GM19240 (cell line): ENCODE measurements at regions not wholly inside any gene's neighbourhood (a gene's known extent, or its start where the extent isn't known, plus 50 kb on each side); places are given as distances from the start of the nearest gene placed in this dataset.

ENCODE experiments used
- DNase-seq: peaks from one replicate; pipeline ENCODE4 v3.0.0; 2011; ENCODE audit warnings: low spot score; ENCODE audit not compliant: insufficient read length

DNA sequence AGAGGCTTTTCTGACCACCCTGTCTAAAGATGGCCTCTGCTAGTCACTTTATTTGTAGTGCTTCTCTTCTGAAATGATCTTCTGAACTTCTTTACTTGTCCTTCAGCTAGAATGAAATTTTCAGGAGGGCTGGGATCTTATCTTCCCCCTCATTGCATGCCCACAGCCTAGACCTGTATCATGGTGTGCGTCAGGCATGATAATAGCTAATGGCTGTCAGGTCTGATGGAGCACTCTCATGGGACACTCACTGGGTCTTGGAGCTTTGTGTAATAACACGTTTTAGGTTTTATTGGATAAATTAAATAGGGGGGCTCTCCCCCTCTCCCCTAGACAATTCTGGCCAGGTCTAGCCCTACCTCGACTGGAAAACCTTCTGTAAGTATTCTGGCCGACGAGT is 97.1 kb upstream of the NRXN3 start:
- DNase-seq: no peak

DNA sequence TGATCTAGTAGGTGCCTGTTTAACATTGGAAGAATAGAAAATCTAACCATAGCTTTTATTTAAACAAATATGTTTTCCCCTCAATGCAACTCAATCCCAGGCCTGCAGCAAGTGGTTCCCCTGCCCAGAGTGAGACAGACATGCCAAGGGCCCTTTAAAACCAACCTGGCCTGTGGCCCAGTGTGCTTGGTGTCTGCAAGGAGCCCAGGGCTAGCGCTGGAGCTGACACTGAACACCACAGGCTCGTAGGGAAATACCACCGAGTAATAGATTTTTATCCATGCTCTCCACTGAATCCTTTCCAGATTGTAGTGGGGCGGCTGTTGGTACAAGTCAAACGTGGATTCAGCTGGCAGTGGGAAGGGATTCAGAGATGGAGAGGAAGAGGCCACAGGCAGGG is 95.6 kb upstream of the NRXN3 start:
- no peak for DNase-seq

GRCh38 chr14:78075033-78075432 is 95.1 kb upstream of the NRXN3 start:
- no peak for DNase-seq

DNA sequence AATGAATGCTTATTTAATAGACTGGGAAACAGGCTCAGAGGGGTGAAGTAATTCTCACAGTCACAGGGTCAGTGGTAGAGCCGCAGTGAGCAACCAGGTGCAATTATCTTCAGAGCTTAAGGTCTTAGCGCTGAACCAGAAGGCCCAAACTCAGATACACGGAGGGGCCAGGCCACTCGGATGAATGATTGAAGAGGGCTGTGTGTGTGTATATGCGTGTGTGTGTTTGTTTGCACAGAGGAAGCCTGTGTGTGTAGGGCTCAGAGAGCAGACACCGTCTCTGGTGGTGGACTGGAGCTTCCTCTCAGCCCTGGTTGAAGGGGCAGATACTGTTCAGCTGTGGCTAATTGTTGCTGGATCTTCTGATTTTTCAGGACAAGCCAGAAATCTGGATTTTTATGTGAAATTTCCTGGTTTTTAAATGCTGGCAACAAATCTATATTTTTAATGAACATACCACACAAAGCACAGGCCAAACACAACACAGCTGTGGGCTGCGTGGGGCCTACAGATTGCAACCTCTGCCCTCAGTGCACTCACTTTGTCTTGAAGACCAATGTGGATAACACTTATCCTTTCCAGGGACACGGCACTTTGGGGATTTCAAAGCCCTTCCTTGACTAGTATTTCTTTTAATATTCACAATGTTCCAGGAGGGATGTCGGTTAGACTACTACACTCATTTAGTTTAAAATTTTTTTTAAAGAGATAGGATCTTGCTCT is 94.5 kb upstream of the NRXN3 start:
- no peak for DNase-seq

GRCh38 chr14:78081245-78081644 is 88.9 kb upstream of the NRXN3 start:
- DNase-seq: no peak

DNA sequence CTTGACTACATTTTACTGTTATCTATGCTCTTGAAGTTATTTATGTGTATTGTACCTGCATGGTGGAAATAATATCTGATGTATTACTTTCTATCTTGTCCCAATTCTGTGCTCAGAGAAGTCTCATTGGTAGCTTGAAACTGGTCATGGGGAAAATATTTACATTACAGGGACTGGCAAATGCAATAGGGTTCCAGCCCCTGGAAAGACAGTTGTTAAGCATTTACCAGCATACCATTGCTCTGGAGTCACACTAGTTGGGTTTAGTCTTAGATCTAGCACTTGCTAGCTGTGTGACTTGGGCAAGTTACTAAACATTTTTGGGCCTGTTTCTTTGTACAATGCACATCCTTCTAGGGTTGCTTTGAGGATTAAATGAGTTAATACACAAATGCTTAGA is 86.3 kb upstream of the NRXN3 start:
- DNase-seq: no peak

GRCh38 chr14:78086342-78086741 is 83.8 kb upstream of the NRXN3 start:
- no peak for DNase-seq

GRCh38 chr14:78088916-78089315 is 81.3 kb upstream of the NRXN3 start:
- DNase-seq: no peak

DNA sequence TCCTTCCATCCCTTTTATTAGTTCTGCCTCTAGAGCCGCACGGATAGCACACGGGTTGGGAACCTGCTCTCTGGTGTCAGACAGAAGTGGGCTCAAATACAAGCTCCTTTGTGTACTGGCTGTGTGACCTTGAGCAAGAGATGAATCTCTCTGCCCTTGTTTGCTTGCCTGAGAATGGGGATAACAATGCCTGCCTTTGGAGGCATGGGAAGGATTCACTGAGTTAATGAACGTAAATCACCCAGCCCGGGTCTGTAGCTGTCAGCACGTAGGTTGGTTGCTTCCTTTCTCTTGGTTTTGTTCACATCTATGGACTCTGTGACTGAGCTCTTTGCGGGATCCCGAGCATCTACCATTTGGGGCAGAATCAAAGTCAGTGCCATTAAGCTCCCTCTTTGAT is 79.3 kb upstream of the NRXN3 start:
- no peak for DNase-seq

- no peak for DNase-seq
These were observed 78.8 kb upstream of the NRXN3 start for GRCh38 chr14:78091361-78091760.

DNA sequence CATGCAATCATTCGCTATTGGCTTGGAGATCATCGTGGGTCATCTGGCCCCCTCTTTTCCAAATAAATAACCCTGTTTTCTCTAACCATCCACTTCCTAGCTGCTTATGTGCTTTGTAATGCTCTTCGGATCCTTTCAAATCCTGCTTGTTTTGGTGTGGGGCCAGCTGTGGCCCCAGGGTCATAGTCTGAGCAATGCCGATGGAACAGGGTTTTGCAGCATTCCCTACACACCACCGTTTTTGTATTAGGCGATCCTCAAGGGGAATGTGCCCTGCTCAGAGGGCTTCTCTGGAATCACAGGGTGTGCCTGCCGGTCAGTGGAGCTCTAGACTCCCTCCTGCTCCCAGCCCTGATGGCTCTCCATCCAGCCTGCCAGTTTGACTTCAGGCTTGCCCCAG is 78.1 kb upstream of the NRXN3 start:
- no peak for DNase-seq

DNA sequence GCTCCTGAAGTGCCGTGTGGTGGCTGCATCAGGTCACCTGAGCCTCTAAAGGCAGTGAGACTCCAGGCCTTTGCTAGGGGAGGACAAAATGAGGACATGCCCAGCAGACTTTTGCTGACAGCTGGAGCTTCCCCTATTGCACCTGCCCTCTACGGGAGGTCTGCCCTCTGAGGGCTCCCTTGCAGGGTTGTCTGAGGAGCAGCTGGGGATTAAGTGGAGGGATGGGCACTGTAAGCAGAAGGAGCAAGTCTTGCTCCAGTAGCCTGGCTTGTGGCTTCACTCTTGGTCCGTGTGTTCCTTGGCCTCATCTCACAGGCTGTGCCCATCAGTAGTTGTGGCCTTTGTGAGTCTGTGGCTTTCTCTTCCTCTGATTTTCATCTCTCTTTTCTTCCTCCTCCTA is 66.9 kb upstream of the NRXN3 start:
- no peak for DNase-seq

GRCh38 chr14:78104160-78104559 is 66.0 kb upstream of the NRXN3 start:
- no peak for DNase-seq

DNA sequence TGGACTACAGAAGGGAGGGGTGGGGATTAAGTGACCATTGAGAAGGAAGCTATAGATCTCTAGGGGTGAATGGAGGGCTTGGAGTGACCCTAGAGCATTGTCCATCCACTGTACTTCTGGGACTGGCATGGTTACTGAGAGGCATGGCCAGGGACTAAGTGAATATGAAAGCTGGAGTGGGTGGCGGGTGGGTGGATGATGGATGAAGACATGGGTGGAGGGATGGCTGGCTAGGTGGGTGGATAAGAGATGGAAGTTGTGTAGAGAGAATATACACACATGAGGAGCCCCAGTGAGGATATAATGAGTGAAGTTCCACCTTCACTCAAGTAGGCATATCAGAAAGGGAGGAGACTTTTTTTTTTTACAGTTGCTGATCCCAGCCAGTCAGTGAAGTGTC is 65.5 kb upstream of the NRXN3 start:
- no peak for DNase-seq

DNA sequence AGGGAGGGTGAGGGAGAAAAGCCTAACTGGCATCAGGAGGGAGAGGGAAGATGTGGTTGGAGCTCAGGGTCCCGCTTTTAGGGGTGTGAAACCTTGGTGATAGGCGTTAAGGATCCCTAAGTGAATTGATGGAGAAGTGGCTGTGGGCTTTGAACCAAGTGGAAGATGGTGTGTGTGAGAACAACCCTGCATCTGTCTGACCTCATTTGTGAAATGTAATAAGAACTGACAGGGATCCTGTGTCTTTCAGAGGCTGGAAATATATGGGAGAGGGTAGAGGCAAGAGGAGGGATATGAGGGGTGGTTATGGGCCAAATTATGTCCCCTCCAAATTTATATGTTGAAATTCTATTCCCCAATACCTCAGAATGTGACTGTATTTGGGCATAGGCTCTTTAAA is 63.8 kb upstream of the NRXN3 start:
- no peak for DNase-seq

DNA sequence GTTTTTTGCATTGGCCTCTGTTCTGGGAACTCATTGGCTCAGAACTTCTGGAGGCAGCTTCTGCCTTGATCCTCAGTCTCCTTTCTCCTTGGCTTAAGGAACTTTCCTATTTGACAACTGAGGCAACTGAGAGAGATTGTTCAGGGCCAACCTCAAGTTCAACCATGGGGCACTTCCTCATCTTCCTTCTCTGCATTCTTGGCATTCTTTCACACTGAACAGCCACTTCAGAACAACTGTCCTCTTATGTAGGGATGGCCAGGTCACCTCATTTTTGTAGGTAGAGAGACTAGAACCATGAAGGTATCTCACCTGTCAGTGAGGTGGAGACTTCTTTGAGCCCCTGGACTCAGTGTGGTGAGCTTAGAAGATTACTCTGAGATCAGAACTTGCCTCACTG is 63.0 kb upstream of the NRXN3 start:
- no peak for DNase-seq

DNA sequence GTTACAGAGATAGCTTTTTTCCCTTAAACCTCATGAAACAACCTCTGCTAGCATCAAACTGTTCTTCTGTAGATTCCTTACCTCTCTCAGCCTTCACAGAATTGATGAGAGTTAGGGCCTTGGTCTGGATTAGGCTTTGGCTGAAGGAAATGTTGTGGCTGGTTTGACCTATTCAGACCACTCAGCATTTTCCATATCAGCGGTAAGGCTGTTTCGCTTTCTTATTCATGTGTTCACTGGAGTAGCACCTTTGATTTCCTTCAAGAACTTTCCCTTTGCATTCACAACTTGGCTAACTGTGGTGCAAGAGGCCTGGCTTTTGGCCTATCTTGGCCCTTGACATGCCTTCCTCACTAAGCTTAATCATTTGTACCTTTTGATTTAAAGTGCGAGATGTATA is 50.7 kb upstream of the NRXN3 start:
- no peak for DNase-seq
